Epithelial cell of esophagus (primary cell): ENCODE measurements at regions not wholly inside any gene's neighbourhood (a gene's known extent, or its start where the extent isn't known, plus 50 kb on each side); places are given as distances from the start of the nearest gene placed in this dataset.

Experiments used
- DNase-seq: peaks from one replicate; pipeline ENCODE4 v3.0.0; 2010; ENCODE audit warnings: low read depth
- H3K4me3 ChIP-seq: 2 replicates; pipeline ENCODE4 v1.5.1; 2011; ENCODE audit warnings: mild to moderate bottlenecking, low read length, control low read depth
- TF ChIP-seq, protein P1 (sequence below): IDR thresholded peaks from 2 replicates; pipeline ENCODE4 v1.5.1; 2011; ENCODE audit warnings: low read depth, mild to moderate bottlenecking, low read length, control low read depth, inconsistent platforms; ENCODE audit not compliant: insufficient read depth; ENCODE audit errors: missing control alignments

DNA sequence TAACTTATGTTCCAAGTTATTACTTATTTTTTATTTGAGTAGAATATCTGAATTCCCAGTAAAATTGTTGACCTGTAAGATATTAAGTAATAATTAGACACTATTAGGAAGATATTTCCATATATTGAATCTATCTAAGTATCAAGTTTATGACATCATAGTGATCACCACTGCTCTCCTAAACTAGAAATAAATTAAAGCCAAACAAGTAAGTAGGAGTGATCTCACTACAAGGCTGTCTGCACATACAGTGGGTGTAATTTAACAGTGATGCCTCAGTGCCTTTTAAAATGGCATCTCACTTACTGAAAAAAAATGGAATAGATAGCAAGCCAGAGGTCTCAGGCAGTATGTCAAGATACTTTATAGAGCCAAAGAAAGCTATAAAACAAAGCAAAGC lies 789.6 kb downstream of the KCTD16 start:
- TF ChIP-seq, protein P1, sequence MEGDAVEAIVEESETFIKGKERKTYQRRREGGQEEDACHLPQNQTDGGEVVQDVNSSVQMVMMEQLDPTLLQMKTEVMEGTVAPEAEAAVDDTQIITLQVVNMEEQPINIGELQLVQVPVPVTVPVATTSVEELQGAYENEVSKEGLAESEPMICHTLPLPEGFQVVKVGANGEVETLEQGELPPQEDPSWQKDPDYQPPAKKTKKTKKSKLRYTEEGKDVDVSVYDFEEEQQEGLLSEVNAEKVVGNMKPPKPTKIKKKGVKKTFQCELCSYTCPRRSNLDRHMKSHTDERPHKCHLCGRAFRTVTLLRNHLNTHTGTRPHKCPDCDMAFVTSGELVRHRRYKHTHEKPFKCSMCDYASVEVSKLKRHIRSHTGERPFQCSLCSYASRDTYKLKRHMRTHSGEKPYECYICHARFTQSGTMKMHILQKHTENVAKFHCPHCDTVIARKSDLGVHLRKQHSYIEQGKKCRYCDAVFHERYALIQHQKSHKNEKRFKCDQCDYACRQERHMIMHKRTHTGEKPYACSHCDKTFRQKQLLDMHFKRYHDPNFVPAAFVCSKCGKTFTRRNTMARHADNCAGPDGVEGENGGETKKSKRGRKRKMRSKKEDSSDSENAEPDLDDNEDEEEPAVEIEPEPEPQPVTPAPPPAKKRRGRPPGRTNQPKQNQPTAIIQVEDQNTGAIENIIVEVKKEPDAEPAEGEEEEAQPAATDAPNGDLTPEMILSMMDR = no peak
- no peak overlapping the region for H3K4me3 ChIP-seq
- no peak for DNase-seq

DNA sequence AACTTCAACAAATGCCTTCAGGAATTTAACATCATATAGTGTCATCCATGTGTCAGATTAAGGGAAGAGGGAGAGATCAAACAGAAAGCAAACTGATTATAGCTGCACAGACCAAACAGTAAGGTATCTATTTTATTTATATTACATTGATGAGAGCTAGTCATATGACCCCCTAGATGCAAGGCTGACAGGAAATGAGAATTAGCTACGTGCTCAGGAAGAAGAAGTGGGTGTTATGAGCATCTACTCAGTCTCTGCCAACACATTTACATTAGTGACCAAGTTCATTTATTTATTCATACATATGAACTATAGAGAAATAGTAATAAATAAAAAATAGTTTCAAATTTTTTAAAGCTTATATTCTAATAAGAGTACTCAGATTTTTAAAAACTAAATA lies 787.3 kb downstream of the KCTD16 start:
- DNase-seq = no peak
- TF ChIP-seq, protein P1 = no peak
- H3K4me3 ChIP-seq = no peak overlapping the region

DNA sequence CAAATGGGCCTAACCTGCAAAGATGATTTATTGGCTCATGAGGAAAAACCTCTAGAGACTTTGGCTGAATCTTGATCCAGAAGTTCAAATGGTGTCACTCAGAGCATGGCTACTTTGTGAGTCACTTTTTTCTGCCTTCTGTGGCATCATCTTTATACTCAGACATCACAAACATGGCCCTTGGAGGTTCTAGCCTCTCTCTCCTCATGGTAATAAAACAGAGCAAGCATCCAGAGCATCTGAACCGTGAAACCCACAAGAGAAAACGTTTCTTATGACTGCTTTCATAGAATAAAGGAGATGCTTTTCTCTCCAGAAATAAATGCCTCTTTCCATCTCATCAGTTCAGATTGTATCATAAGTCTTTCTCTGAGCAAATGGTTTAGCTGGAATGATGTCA lies 780.3 kb downstream of the KCTD16 start:
- DNase-seq = no peak
- TF ChIP-seq, protein P1 = no peak
- H3K4me3 ChIP-seq = no peak overlapping the region

GRCh38 chr5:144947023-144947422 lies 776.4 kb downstream of the KCTD16 start:
- TF ChIP-seq, protein P1 = no peak
- no peak for DNase-seq

DNA sequence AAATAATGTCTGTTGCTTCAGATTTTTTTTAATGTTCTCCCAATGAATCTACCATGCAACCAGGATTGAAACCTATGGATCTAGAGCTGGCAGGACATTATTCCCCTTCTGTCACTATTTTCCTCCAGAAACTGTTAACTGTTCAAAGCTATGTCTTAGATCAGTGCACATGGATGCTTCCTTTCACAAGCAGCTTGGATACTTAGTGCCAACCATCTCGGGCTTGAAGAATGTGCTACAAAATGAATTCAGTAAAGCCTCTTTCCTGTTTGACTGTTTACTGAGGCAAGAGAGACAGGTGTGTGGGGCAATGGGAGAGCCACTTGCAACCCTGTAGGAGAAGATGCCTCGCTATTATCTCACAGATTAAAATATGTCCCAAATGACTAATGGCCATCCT lies 774.8 kb downstream of the KCTD16 start:
- no peak overlapping the region for H3K4me3 ChIP-seq
- TF ChIP-seq, protein P1 = no peak
- no peak for DNase-seq

More at GRCh38 chr5:144947023-144947422, 776.4 kb downstream of the KCTD16 start:
- no peak overlapping the region for H3K4me3 ChIP-seq

DNA sequence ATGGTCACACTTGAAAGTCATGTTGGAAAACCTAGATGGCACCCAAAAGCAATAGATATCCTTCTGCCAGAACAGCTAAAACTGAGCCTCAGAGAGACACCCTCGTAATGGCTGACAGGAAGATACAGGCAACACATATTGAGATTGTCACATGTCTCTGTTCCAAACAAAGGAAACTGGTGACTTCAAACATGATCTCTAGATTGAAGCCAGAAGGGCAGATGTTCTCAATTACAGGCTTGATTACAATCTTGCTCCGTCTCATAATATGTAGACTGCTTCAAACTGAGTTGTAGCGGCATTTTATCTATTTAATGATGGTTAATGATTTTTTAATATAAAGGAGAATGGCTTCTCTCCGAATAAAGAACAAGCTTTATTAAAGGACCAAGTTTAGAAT lies 774.3 kb downstream of the KCTD16 start:
- H3K4me3 ChIP-seq = no peak overlapping the region
- TF ChIP-seq, protein P1 = no peak
- DNase-seq = no peak

GRCh38 chr5:144941004-144941403 lies 770.3 kb downstream of the KCTD16 start:
- no peak for DNase-seq
- H3K4me3 ChIP-seq = no peak overlapping the region

More at GRCh38 chr5:144941004-144941403, 770.3 kb downstream of the KCTD16 start:
- TF ChIP-seq, protein P1 = no peak
